ENCODE measurements at regions not wholly inside any gene's neighbourhood (a gene's known extent, or its start where the extent isn't known, plus 50 kb on each side); places are given as distances from the start of the nearest gene placed in this dataset.

GRCh38 chr20:63115651-63116411, 100.1 kb downstream of the YTHDF1 start:
- DNase-seq (ENCODE audit: low spot score) = no peak

- DNase-seq (ENCODE audit: low spot score) = no peak
These were observed 101.1 kb downstream of the YTHDF1 start for GRCh38 chr20:63114693-63115311.

GRCh38 chr20:63114006-63114692, 101.8 kb downstream of the YTHDF1 start:
- DNase-seq (ENCODE audit: low spot score) = no peak

GRCh38 chr20:63112491-63113219, 103.3 kb downstream of the YTHDF1 start:
- DNase-seq (ENCODE audit: low spot score) = no peak

GRCh38 chr20:63108247-63108646, 101.5 kb upstream of the BHLHE23 start:
- DNase-seq (ENCODE audit: low spot score) = no peak

GRCh38 chr20:63107449-63108200, 100.9 kb upstream of the BHLHE23 start:
- DNase-seq (ENCODE audit: low spot score) = no peak

- no peak for DNase-seq (ENCODE audit: low spot score)
These were observed 100.1 kb upstream of the BHLHE23 start for GRCh38 chr20:63106765-63107448.

GRCh38 chr20:63106108-63106764, 99.5 kb upstream of the BHLHE23 start:
- no peak for DNase-seq (ENCODE audit: low spot score)

GRCh38 chr20:63105211-63106107, 98.7 kb upstream of the BHLHE23 start:
- DNase-seq (ENCODE audit: low spot score) = no peak

GRCh38 chr20:63104312-63105181, 97.8 kb upstream of the BHLHE23 start:
- no peak for DNase-seq (ENCODE audit: low spot score)

- DNase-seq (ENCODE audit: low spot score) = no peak
These were observed 96.9 kb upstream of the BHLHE23 start for GRCh38 chr20:63103402-63104311.

GRCh38 chr20:63102721-63103375, 96.1 kb upstream of the BHLHE23 start:
- DNase-seq (ENCODE audit: low spot score) = no peak

- no peak for DNase-seq (ENCODE audit: low spot score)
These were observed 95.3 kb upstream of the BHLHE23 start for GRCh38 chr20:63101781-63102720.

GRCh38 chr20:63100926-63101699, 94.3 kb upstream of the BHLHE23 start:
- DNase-seq (ENCODE audit: low spot score) = no peak

All from COLO829 (cell line).